G401 (cell line): ENCODE measurements at regions not wholly inside any gene's neighbourhood (a gene's known extent, or its start where the extent isn't known, plus 50 kb on each side); places are given as distances from the start of the nearest gene placed in this dataset.

Source experiments
- DNase-seq: peaks from one replicate; pipeline ENCODE4 v3.0.0-alpha.2; 2015; ENCODE audit warnings: low spot score
- in situ Hi-C: cut with HindIII; loops from 2 replicates; pipeline ENCODE4 v1.10.0; 2016; ENCODE audit warnings: low sequenced_read_pairs, mixed read lengths

- no peak for DNase-seq
- in situ Hi-C loops = no loop called here
Measured at GRCh38 chr10:71060476-71061426, 151.6 kb upstream of the UNC5B start.

GRCh38 chr10:71061472-71061871 lies 150.9 kb upstream of the UNC5B start:
- DNase-seq = no peak
- in situ Hi-C loops = no loop called here

GRCh38 chr10:71062156-71062555 lies 150.2 kb upstream of the UNC5B start:
- in situ Hi-C loops = no loop called here
- DNase-seq = no peak

GRCh38 chr10:71063401-71063800 lies 149.0 kb upstream of the UNC5B start:
- in situ Hi-C loops = no loop called here
- no peak for DNase-seq

GRCh38 chr10:71064413-71065118 lies 147.8 kb upstream of the UNC5B start:
- no peak for DNase-seq

GRCh38 chr10:71065659-71066058 lies 146.7 kb upstream of the UNC5B start:
- in situ Hi-C loops = no loop called here
- no peak for DNase-seq

More at GRCh38 chr10:71064413-71065118, 147.8 kb upstream of the UNC5B start:
- in situ Hi-C loops = no loop called here

- no peak for DNase-seq
- in situ Hi-C loops = no loop called here
Measured at GRCh38 chr10:71066600-71066999, 145.8 kb upstream of the UNC5B start.

- DNase-seq = no peak
- in situ Hi-C loops = no loop called here
Measured at GRCh38 chr10:71067098-71067740, 145.2 kb upstream of the UNC5B start.

- in situ Hi-C loops = no loop called here
- DNase-seq = peak; percentile 88
Measured at GRCh38 chr10:71068861-71069271, 143.5 kb upstream of the UNC5B start.

- in situ Hi-C loops = no loop called here
Measured at GRCh38 chr10:71069909-71070666, 142.3 kb upstream of the UNC5B start.

GRCh38 chr10:71070741-71071140 lies 141.6 kb upstream of the UNC5B start:
- in situ Hi-C loops = no loop called here
- peak; percentile 26 for DNase-seq

More at GRCh38 chr10:71069909-71070666, 142.3 kb upstream of the UNC5B start:
- DNase-seq = no peak

- DNase-seq = no peak
- in situ Hi-C loops = no loop called here
Measured at GRCh38 chr10:71072131-71072822, 140.1 kb upstream of the UNC5B start.

GRCh38 chr10:71072823-71073210 lies 139.6 kb upstream of the UNC5B start:
- in situ Hi-C loops = no loop called here
- no peak for DNase-seq

GRCh38 chr10:71073451-71074175 lies 138.8 kb upstream of the UNC5B start:
- DNase-seq = peak; percentile 35
- in situ Hi-C loops = no loop called here

- no peak for DNase-seq
- in situ Hi-C loops = no loop called here
Measured at GRCh38 chr10:71074176-71074755, 138.1 kb upstream of the UNC5B start.

GRCh38 chr10:71075086-71075758 lies 137.1 kb upstream of the UNC5B start:
- DNase-seq = no peak
- in situ Hi-C loops = no loop called here
